ENCODE measurements at regions not wholly inside any gene's neighbourhood (a gene's known extent, or its start where the extent isn't known, plus 50 kb on each side); places are given as distances from the start of the nearest gene placed in this dataset.

GRCh38 chr1:29469457-29469856, 233.1 kb downstream of the PTPRU start:
- no peak for ATAC-seq
- peaks cover under 1% of the 10 kb centered on the region for H3K9me3 ChIP-seq
- no peaks in the 10 kb centered on the region for H3K36me3 ChIP-seq (ENCODE audit: low read depth)
- no peak overlapping the region for H3K4me3 ChIP-seq
- peak in 1 of 3 donors; percentile 62 for DNase-seq
- no peaks in the 10 kb centered on the region for H3K4me1 ChIP-seq (ENCODE audit: low read depth)
- TF ChIP-seq CTCF (IDR thresholded peaks at IDR 0.05) = no peak
- intact Hi-C loops (cut with DNase I, micrococcal nuclease) = no loop called here

- Histone ChIP-seq H3K4me3 (no peak overlapping the region), H3K4me1 (ENCODE audit: low read depth) (no peaks in the 10 kb centered on the region), H3K9me3 (peaks cover 2% of the 10 kb centered on the region), H3K36me3 (ENCODE audit: low read depth) (no peaks in the 10 kb centered on the region)
- intact Hi-C loops (cut with DNase I, micrococcal nuclease) = no loop called here
- DNase-seq (no peak), ATAC-seq (no peak)
- TF ChIP-seq CTCF (IDR thresholded peaks at IDR 0.05) = no peak
These were observed 231.9 kb downstream of the PTPRU start for GRCh38 chr1:29467989-29468900.

GRCh38 chr1:29466258-29466657, 229.9 kb downstream of the PTPRU start:
- no peak for ATAC-seq
- no peak for TF ChIP-seq CTCF (IDR thresholded peaks at IDR 0.05)
- intact Hi-C loops (cut with DNase I, micrococcal nuclease) = no loop called here

GRCh38 chr1:29465755-29466154, 229.4 kb downstream of the PTPRU start:
- DNase-seq (peak in 1 of 3 donors; percentile 12), ATAC-seq (no peak)
- Histone ChIP-seq H3K9me3 (peaks cover 2% of the 10 kb centered on the region), H3K4me1 (ENCODE audit: low read depth) (no peaks in the 10 kb centered on the region), H3K36me3 (ENCODE audit: low read depth) (no peaks in the 10 kb centered on the region), H3K4me3 (no peak overlapping the region)
- TF ChIP-seq CTCF (IDR thresholded peaks at IDR 0.05) = no peak
- intact Hi-C loops (cut with DNase I, micrococcal nuclease) = no loop called here

More at GRCh38 chr1:29466258-29466657, 229.9 kb downstream of the PTPRU start:
- no peaks in the 10 kb centered on the region for H3K4me1 ChIP-seq (ENCODE audit: low read depth)
- no peak overlapping the region for H3K4me3 ChIP-seq
- no peaks in the 10 kb centered on the region for H3K36me3 ChIP-seq (ENCODE audit: low read depth)
- DNase-seq = no peak
- H3K9me3 ChIP-seq = peaks cover 2% of the 10 kb centered on the region

GRCh38 chr1:29462096-29462495, 225.8 kb downstream of the PTPRU start:
- H3K4me1 ChIP-seq (ENCODE audit: low read depth) = no peaks in the 10 kb centered on the region
- DNase-seq = no peak
- H3K36me3 ChIP-seq (ENCODE audit: low read depth) = no peaks in the 10 kb centered on the region
- H3K9me3 ChIP-seq = peaks cover 2% of the 10 kb centered on the region
- intact Hi-C loops (cut with DNase I, micrococcal nuclease) = no loop called here
- ATAC-seq = no peak
- H3K4me3 ChIP-seq = no peak overlapping the region
- TF ChIP-seq CTCF (IDR thresholded peaks at IDR 0.05) = no peak

All from mucosa of descending colon (tissue), 3 donors.